ENCODE measurements at regions not wholly inside any gene's neighbourhood (a gene's known extent, or its start where the extent isn't known, plus 50 kb on each side); places are given as distances from the start of the nearest gene placed in this dataset.

DNA sequence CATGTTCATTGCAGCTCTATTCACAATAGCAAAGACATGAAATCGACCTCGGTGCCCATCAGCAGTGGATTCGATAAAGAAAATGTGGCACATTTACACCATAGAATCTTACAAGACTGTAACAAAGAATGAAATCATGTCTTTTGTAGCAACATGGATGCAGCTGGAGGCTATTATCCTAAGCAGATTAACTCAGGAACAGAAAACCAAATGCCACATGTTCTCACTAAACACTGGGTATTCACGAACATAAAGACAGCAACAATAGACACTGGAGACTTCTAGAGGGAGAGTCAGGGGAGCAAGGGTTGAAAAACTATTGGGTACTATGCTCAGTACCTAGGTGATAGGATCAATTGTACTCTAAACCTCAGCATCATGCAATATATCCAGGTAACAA, 180.5 kb downstream of the PPP1R2C start:
- Mint-ChIP-seq H3K36me3 (ENCODE audit: low read depth) (no peaks in the 10 kb centered on the region), H3K9me3 (no peaks in the 10 kb centered on the region), H3K27ac (no peak overlapping the region), H3K4me1 (peaks cover 4% of the 10 kb centered on the region), H3K27me3 (no peaks in the 10 kb centered on the region), H3K4me3 (no peak overlapping the region)
- ATAC-seq (no peak), DNase-seq (no peak)

DNA sequence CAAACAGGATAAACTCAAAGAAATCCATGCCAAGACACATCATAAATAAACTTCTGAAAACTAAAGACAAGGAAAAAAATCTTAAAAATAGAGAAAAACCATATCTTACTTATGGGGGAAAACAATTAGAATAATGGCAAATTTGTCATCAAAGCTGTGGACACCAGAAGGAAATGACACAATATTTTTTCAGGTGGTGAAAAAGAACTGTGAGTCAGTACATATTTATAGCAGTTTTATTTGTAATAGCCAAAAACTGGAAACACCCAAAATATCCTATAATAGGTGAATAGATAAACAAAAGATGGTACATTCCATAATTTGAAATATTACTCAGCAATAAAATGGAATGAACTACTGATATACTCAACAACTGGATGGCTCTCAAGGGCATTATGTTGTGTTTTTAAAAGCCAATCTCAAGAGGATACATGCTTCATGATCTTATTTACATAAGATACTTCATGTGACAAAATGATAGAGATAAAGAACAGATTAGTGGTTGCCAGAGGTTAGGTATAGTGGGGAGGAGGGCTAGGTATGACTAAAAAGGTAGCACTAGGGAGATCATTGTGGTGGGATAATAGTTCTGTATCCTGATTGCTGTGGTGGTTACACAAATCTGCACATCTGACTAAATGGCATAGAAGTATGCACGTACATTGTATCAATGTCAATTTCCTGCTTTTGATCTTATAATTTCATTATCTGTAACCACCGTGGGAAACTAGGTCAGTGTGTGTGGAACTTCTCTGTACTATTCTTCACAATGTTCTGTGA, 191.9 kb downstream of the PPP1R2C start:
- H3K27me3 Mint-ChIP-seq, result no peaks in the 10 kb centered on the region

DNA sequence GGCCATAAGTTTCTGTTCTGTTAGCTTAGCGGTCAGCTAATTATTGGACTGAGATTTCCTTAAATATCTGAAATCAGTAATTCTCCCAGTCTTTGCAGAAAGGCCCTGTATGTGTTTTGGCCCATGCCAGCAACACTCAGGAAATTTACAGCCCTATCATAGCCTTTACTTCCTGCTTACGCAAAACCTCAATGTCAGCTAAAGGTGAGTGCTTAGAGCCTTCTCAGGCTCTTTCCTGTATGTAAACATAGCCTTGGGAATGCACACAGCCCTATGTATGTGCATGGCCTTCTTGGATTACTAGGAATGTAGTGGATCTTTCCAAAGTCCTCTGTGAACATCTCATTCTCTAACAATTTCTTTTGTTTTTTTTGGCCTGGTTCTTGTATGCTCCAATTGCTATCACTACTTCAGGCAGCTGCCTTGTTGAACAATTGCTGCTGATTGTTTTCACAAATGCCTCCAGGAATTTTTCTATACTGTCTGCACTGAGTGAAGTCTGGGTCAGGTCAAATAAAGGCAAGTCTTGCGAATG, 200.0 kb downstream of the PPP1R2C start:
- Mint-ChIP-seq H3K27ac (no peak overlapping the region), H3K4me3 (no peak overlapping the region), H3K4me1 (peaks cover 12% of the 10 kb centered on the region), H3K27me3 (no peaks in the 10 kb centered on the region), H3K9me3 (no peaks in the 10 kb centered on the region), H3K36me3 (ENCODE audit: low read depth) (no peaks in the 10 kb centered on the region)
- no peak for DNase-seq
- no peak for ATAC-seq

More for the DNA sequence above, 191.9 kb downstream of the PPP1R2C start:
- ATAC-seq, result no peak
- Mint-ChIP-seq H3K27ac (no peak overlapping the region), H3K9me3 (peaks cover 10% of the 10 kb centered on the region), H3K4me1 (peaks cover 17% of the 10 kb centered on the region), H3K4me3 (no peak overlapping the region), H3K36me3 (ENCODE audit: low read depth) (no peaks in the 10 kb centered on the region)
- no peak for DNase-seq

- Mint-ChIP-seq H3K4me3 (no peak overlapping the region), H3K27me3 (no peaks in the 10 kb centered on the region), H3K27ac (no peak overlapping the region), H3K4me1 (no peaks in the 10 kb centered on the region), H3K36me3 (ENCODE audit: low read depth) (no peaks in the 10 kb centered on the region), H3K9me3 (peaks cover 5% of the 10 kb centered on the region)
- ATAC-seq (no peak), DNase-seq (no peak)
These were observed 210.7 kb downstream of the PPP1R2C start for GRCh38 chrX:42567268-42567667.

DNA sequence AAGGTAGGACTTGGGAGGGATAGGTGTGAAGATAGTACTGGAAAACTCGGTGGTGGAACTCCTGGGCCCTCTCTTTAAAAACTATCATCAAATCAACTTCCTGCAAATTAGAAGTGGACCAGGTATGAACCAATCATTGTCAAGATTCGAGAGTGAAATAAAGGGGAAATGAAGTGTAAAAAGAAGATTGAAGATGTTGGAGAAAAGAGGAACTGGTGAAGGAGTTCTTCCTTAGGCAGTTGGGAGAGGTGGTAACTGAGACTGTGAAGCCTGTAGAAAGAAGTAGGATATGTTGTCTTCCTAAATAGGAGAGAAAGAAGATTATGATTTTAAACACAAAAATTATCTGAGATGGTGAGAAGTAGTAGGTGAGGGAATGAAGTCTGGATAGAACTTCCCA, 212.2 kb downstream of the PPP1R2C start:
- DNase-seq, result no peak
- no peak for ATAC-seq
- no peaks in the 10 kb centered on the region for H3K36me3 Mint-ChIP-seq (ENCODE audit: low read depth)
- no peaks in the 10 kb centered on the region for H3K4me1 Mint-ChIP-seq
- no peaks in the 10 kb centered on the region for H3K27me3 Mint-ChIP-seq
- H3K27ac Mint-ChIP-seq, result no peak overlapping the region
- no peaks in the 10 kb centered on the region for H3K9me3 Mint-ChIP-seq
- no peak overlapping the region for H3K4me3 Mint-ChIP-seq

GRCh38 chrX:42546800-42547199, 231.2 kb downstream of the PPP1R2C start:
- H3K4me3 Mint-ChIP-seq, result no peak overlapping the region
- no peak for ATAC-seq

GRCh38 chrX:42544883-42545282, 233.1 kb downstream of the PPP1R2C start:
- Mint-ChIP-seq H3K4me3 (no peak overlapping the region), H3K36me3 (ENCODE audit: low read depth) (no peaks in the 10 kb centered on the region), H3K4me1 (peaks cover 11% of the 10 kb centered on the region), H3K27me3 (no peaks in the 10 kb centered on the region), H3K27ac (no peak overlapping the region), H3K9me3 (peaks cover 4% of the 10 kb centered on the region)
- DNase-seq, result no peak
- ATAC-seq, result no peak

More at GRCh38 chrX:42546800-42547199, 231.2 kb downstream of the PPP1R2C start:
- no peak for DNase-seq
- Mint-ChIP-seq H3K9me3 (peaks cover 4% of the 10 kb centered on the region), H3K27ac (no peak overlapping the region), H3K36me3 (ENCODE audit: low read depth) (no peaks in the 10 kb centered on the region), H3K27me3 (no peaks in the 10 kb centered on the region), H3K4me1 (peaks cover 16% of the 10 kb centered on the region)

DNA sequence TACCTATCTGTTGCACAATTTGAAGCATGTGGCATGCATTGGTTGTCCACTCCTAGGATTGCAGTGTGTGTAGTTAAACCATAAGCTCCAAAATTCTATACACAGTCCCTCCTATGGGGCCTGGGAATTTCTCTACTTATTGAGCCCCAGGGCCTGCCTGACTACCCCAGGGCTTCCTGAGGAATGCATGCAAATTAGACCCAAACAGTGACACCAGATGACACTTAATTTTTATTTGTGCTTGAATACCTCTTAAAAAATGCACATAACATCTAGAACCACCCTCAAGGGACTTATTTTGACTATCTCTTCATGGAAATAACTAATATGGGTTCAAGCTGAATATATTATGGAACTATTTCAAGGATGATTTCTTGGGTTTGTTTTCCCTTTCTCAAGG, 236.4 kb downstream of the PPP1R2C start:
- no peaks in the 10 kb centered on the region for H3K27me3 Mint-ChIP-seq
- ATAC-seq, result no peak
- no peak for DNase-seq
- peaks cover 20% of the 10 kb centered on the region for H3K4me1 Mint-ChIP-seq
- no peak overlapping the region for H3K27ac Mint-ChIP-seq
- H3K4me3 Mint-ChIP-seq, result no peak overlapping the region
- H3K9me3 Mint-ChIP-seq, result no peaks in the 10 kb centered on the region
- H3K36me3 Mint-ChIP-seq (ENCODE audit: low read depth), result no peaks in the 10 kb centered on the region

- no peak overlapping the region for H3K27ac Mint-ChIP-seq
- peaks cover 17% of the 10 kb centered on the region for H3K4me1 Mint-ChIP-seq
- no peak overlapping the region for H3K4me3 Mint-ChIP-seq
- no peaks in the 10 kb centered on the region for H3K36me3 Mint-ChIP-seq (ENCODE audit: low read depth)
- no peak for DNase-seq
- no peaks in the 10 kb centered on the region for H3K27me3 Mint-ChIP-seq
- H3K9me3 Mint-ChIP-seq, result no peaks in the 10 kb centered on the region
- no peak for ATAC-seq
These were observed 237.8 kb downstream of the PPP1R2C start for GRCh38 chrX:42540146-42540545.

DNA sequence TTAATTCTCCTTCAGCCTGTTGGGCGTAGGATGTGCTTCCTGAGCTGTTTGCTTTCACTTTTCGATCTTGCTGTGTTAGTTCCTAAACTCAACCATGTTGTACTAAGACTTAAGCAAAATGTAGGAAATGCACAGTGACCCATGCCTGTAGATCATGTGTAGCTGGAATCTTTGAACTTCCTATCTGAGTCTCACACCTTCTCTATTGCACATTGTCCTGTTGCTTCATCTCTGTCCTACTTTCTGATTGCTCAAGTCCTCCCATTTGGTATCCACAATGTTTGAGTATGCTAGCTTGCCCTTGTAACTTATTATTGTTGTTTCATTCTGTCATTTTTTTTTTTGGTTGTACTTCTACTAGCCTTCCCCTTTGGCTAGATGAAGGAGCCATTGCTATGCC, 239.6 kb downstream of the PPP1R2C start:
- no peaks in the 10 kb centered on the region for H3K27me3 Mint-ChIP-seq
- H3K9me3 Mint-ChIP-seq, result no peaks in the 10 kb centered on the region
- ATAC-seq (no peak), DNase-seq (no peak)
- no peak overlapping the region for H3K27ac Mint-ChIP-seq
- H3K36me3 Mint-ChIP-seq (ENCODE audit: low read depth), result no peaks in the 10 kb centered on the region
- no peak overlapping the region for H3K4me3 Mint-ChIP-seq
- H3K4me1 Mint-ChIP-seq, result peaks cover 9% of the 10 kb centered on the region

GRCh38 chrX:42536286-42536685, 241.7 kb downstream of the PPP1R2C start:
- Mint-ChIP-seq H3K27ac (no peak overlapping the region), H3K9me3 (no peaks in the 10 kb centered on the region), H3K27me3 (no peaks in the 10 kb centered on the region), H3K4me1 (peaks cover 12% of the 10 kb centered on the region), H3K4me3 (no peak overlapping the region), H3K36me3 (ENCODE audit: low read depth) (no peaks in the 10 kb centered on the region)
- DNase-seq, result no peak
- ATAC-seq, result no peak

- Mint-ChIP-seq H3K9me3 (no peaks in the 10 kb centered on the region), H3K4me1 (peaks cover 14% of the 10 kb centered on the region), H3K27ac (no peak overlapping the region), H3K27me3 (no peaks in the 10 kb centered on the region), H3K4me3 (no peak overlapping the region), H3K36me3 (ENCODE audit: low read depth) (no peaks in the 10 kb centered on the region)
- DNase-seq (no peak), ATAC-seq (no peak)
These were observed 242.7 kb downstream of the PPP1R2C start for GRCh38 chrX:42535233-42535632.

GRCh38 chrX:42533761-42534160, 244.2 kb downstream of the PPP1R2C start:
- DNase-seq (no peak), ATAC-seq (no peak)
- Mint-ChIP-seq H3K4me3 (no peak overlapping the region), H3K9me3 (peaks cover 7% of the 10 kb centered on the region), H3K27me3 (no peaks in the 10 kb centered on the region), H3K4me1 (peaks cover 13% of the 10 kb centered on the region), H3K36me3 (ENCODE audit: low read depth) (no peaks in the 10 kb centered on the region), H3K27ac (no peak overlapping the region)

DNA sequence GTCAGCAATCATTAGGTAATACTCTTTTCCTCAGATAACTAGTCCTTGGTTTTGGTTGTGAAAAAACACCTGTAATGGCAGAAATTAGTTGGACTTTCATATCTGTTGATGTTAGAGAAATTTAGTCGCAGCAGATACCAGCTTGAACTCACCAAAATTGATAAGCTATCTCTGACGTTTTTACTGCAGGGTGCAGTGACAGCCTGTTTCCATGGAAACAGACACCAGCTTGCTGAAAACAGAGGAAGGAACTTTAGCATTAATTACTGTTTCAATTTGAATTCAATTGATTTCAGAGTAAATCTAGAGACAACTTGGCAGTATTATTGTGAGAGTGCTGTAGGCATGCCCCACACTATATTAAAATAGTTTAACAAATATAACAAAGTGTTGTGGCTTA, 246.5 kb downstream of the PPP1R2C start:
- Mint-ChIP-seq H3K27me3 (no peaks in the 10 kb centered on the region), H3K9me3 (peaks cover 11% of the 10 kb centered on the region), H3K36me3 (ENCODE audit: low read depth) (no peaks in the 10 kb centered on the region), H3K27ac (no peak overlapping the region), H3K4me1 (peaks cover 6% of the 10 kb centered on the region), H3K4me3 (no peak overlapping the region)
- ATAC-seq (no peak), DNase-seq (no peak)

GRCh38 chrX:42530027-42530426, 247.9 kb downstream of the PPP1R2C start:
- Mint-ChIP-seq H3K36me3 (ENCODE audit: low read depth) (no peaks in the 10 kb centered on the region), H3K9me3 (peaks cover 11% of the 10 kb centered on the region), H3K27me3 (no peaks in the 10 kb centered on the region), H3K4me3 (no peak overlapping the region), H3K27ac (no peak overlapping the region), H3K4me1 (peaks cover 6% of the 10 kb centered on the region)
- DNase-seq (no peak), ATAC-seq (no peak)
